RWPE1 (cell line): ENCODE measurements at regions not wholly inside any gene's neighbourhood (a gene's known extent, or its start where the extent isn't known, plus 50 kb on each side); places are given as distances from the start of the nearest gene placed in this dataset.

Source experiments
- CTCF ChIA-PET: fragments of 350-600 bp; sonication (Branson Sonifier 250); formaldehyde crosslinking; extraction: SDS; loops from one replicate; lab custom pipeline; 2021; lab: Yijun Ruan, JAX
- POLR2A ChIA-PET: fragments of 400-600 bp; formaldehyde crosslinking; extraction: SDS; loops from one replicate; lab custom pipeline; 2020; ENCODE audit warnings: antibody characterized with exemption; ENCODE audit not compliant: low non-redundant PET; lab: Yijun Ruan, JAX
- DNase-seq: peaks from one replicate; pipeline ENCODE4 v3.0.0; 2012; ENCODE audit warnings: low spot score
- H3K27ac ChIP-seq: fragments of 450-650 bp; 2 replicates; pipeline ENCODE4 v1.5.1; 2017
- CTCF ChIP-seq: fragments of 450-650 bp; conservative IDR thresholded peaks from 2 replicates; pipeline ENCODE4 v1.5.1; 2017; ENCODE audit warnings: low read depth, mild to moderate bottlenecking

GRCh38 chr14:98393527-98393926 lies 878.5 kb downstream of the BCL11B start:
- TF ChIP-seq CTCF, result no peak
- CTCF ChIA-PET, result interaction anchor here (0.6 kb wide), 1 partner anchor 996 kb away, joined by 3 read pairs; no protein-coding TSS in a partner anchor

GRCh38 chr14:98404811-98405210 lies 867.2 kb downstream of the BCL11B start:
- POLR2A ChIA-PET, result no interaction called here
- CTCF ChIA-PET, result interaction anchor here (0.5 kb wide), 1 partner anchor 18 kb away, joined by 4 read pairs; no protein-coding TSS in a partner anchor
- no peak overlapping the region for H3K27ac ChIP-seq
- no peak for TF ChIP-seq CTCF
- DNase-seq, result no peak

More at GRCh38 chr14:98393527-98393926, 878.5 kb downstream of the BCL11B start:
- POLR2A ChIA-PET, result no interaction called here
- no peak for DNase-seq
- no peak overlapping the region for H3K27ac ChIP-seq

- POLR2A ChIA-PET, result no interaction called here
- H3K27ac ChIP-seq, result no peak overlapping the region
- no peak for TF ChIP-seq CTCF
- CTCF ChIA-PET, result no interaction called here
- DNase-seq, result no peak
Observed at GRCh38 chr14:98408024-98408555, 863.9 kb downstream of the BCL11B start.

- no peak overlapping the region for H3K27ac ChIP-seq
- DNase-seq, result no peak
- ChIA-PET CTCF (no interaction called here), POLR2A (no interaction called here)
- TF ChIP-seq CTCF, result no peak
Observed at GRCh38 chr14:98408713-98409112, 863.3 kb downstream of the BCL11B start.

GRCh38 chr14:98411154-98411553 lies 860.8 kb downstream of the BCL11B start:
- no peak for DNase-seq
- no peak for TF ChIP-seq CTCF
- no peak overlapping the region for H3K27ac ChIP-seq
- POLR2A ChIA-PET, result no interaction called here
- CTCF ChIA-PET, result no interaction called here

- H3K27ac ChIP-seq, result no peak overlapping the region
- TF ChIP-seq CTCF, result no peak
- CTCF ChIA-PET, result no interaction called here
- no peak for DNase-seq
- POLR2A ChIA-PET, result no interaction called here
Observed at GRCh38 chr14:98412431-98412830, 859.6 kb downstream of the BCL11B start.
